H1 (cell line): ENCODE measurements at regions not wholly inside any gene's neighbourhood (a gene's known extent, or its start where the extent isn't known, plus 50 kb on each side); places are given as distances from the start of the nearest gene placed in this dataset.

ENCODE experiments used
- KDM1A ChIP-seq: fragments of 200-600, 300-600 bp; sonication (generic); IDR thresholded peaks from 2 replicates; pipeline ENCODE4 v1.7.1; 2016; ENCODE audit warnings: mild to moderate bottlenecking, low read length, borderline replicate concordance
- RFX5 ChIP-seq: IDR thresholded peaks from 2 replicates; pipeline ENCODE4 v1.6.1; 2011; ENCODE audit warnings: low read depth, low read length, improper control_type of control experiment, borderline replicate concordance

DNA sequence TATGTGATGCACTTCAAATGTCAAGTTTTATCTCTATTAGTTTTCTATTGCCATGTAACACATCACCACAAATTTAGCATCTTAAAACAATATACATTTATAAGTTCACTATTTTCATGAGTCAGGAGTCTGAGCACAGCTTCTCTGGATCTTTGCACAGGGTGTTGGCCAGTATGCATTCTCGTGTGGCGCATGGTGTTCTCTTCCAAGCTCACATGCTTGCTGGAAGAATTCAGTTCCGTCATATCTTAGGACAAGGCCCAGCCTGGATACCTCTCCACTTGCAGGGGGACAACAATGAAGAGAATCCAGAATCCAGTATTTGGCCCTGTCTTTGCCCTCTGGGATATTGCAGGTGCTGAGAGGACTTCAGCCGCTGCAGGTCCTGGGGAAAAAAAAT lies 51.0 kb upstream of the ECI2 start (continued):
- no peak for TF ChIP-seq KDM1A
- no peak for TF ChIP-seq RFX5
